NCI-H1105 treated with DMSO at 0.1 percent for 48 hours (cell line): ENCODE measurements at regions not wholly inside any gene's neighbourhood (a gene's known extent, or its start where the extent isn't known, plus 50 kb on each side); places are given as distances from the start of the nearest gene placed in this dataset.

ENCODE experiments used
- DNase-seq: peaks from one replicate; lab custom pipeline; 2025; lab: John Stamatoyannopoulos, UW

DNA sequence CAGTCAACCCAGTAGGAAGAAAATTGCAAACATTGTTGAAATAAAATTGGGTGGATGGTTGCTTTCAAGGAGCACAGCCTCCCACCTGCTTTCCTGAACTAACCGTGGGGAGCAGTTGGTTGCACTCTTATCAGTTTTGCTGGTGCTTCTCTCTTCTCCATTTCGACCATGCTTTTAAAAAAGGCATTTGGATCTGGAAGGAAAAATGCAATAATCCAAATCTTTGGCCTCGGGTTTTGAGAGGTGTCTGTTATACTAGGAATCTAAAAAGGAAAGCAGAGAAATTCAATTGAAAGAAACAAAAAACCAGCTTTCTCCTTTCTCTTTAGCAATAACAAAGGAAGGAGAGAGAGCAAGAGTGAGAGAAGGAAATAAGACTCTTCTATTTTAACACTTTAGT, 113.6 kb upstream of the ARGLU1 start:
- DNase-seq, result no peak

GRCh38 chr13:106680796-106681472, 113.0 kb upstream of the ARGLU1 start:
- no peak for DNase-seq

DNA sequence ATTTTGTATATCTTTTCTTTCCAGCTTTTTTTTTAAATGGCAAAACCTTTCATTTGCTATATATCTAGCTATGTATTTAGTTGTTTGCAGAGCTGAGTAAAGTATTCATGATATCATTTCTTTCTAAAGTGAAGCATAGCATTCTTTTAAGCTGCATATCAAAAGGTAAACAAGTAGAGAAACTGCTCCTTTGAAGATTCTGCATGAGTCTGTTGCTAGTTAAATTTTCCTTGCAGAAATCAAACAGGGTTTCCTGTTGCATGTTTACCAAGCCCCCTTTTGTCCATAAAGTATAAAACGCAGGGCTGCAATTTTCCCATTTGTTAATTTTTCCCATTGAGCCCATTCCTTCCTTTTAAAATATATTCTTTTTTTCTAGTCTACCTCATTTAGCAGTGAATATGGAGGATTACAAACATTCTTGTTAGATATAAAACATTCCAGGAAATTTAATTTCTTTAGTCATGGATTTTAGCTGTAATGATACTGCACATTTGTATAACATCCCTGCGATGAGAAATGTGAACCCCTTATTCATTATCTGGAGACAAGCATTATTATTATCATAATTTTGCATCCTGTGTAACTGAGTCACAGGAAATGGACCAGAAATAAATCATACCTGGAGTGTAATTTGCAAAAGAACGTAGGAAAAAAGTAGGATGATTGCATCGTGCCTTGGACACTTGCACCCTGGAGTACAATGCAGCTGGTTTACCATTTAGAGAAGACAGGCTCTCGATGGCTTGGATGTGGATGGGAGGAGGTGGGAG, 110.9 kb upstream of the ARGLU1 start:
- DNase-seq, result no peak

- DNase-seq, result no peak
Measured at GRCh38 chr13:106675311-106675710, 107.4 kb upstream of the ARGLU1 start.

- no peak for DNase-seq
Measured at GRCh38 chr13:106660746-106661625, 93.0 kb upstream of the ARGLU1 start.

GRCh38 chr13:106657104-106657503, 89.2 kb upstream of the ARGLU1 start:
- no peak for DNase-seq

DNA sequence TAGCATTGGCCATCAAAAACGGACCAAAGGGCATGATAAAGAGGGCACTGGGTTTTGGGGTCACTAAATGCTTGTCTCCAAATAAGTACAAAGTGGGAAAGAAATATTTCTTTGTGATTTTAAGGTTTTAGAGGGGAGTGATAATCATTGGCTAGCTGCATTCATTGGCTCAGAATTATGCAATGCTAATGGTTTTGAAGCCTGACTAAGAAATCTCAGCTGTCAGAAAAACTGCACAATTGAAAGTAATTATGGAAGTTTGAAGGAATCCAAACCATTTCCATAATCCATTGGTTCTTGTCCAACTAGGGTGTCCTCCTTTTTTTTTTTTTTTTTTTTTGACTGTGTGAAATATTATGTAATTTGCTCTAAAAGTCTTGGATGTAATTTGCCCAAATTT, 88.2 kb upstream of the ARGLU1 start:
- DNase-seq, result no peak

GRCh38 chr13:106651442-106651841, 83.5 kb upstream of the ARGLU1 start:
- DNase-seq, result no peak

DNA sequence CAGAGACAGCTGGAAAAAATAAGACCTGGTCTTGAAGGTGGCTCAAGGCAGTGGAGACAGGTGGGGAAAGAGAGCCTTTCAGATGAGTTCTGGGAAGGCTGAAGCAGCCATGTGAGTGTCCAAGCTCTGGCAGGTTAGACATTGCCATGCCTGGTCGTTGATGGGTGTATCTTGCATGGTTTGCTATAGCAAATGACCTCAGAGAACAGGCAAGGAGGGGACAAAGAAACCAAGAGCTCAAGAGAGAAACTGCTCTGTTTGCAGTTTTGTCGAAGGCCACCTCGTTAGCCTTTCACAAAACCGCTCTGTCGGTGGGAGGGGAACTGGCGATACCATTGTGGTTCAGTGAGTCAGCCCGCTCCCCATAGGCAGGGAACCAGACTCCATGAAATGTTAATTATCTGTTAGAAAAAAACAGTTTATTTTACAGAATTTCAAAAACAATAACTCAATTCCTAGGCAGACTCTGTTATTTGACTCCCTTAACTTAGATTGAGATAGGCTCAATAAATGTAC, 82.8 kb upstream of the ARGLU1 start:
- DNase-seq, result no peak

- DNase-seq, result no peak
Measured at GRCh38 chr13:106649495-106649894, 81.6 kb upstream of the ARGLU1 start.

- no peak for DNase-seq
Measured at GRCh38 chr13:106640515-106640914, 72.6 kb upstream of the ARGLU1 start.

DNA sequence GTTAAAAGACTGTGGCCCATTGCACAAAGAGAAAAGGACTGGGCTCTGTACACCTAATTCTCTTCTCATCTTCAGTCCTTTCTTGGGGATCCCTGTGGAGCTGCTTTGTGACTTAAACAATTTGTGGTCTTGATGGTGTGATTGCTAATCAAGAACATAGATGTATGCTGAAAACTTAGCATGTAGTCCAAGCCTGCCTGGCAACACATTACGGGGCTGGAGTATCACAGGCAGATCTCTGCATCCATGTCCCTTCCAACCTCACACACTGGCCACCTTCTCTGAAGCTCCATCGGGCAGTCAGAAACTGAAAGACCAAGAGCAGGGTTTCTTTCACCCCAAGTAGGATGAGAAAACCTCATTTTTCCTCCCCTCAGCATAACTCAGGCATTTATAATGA, 69.6 kb upstream of the ARGLU1 start:
- DNase-seq, result no peak

GRCh38 chr13:106636492-106636891, 68.6 kb upstream of the ARGLU1 start:
- no peak for DNase-seq

GRCh38 chr13:106635616-106636015, 67.7 kb upstream of the ARGLU1 start:
- no peak for DNase-seq

GRCh38 chr13:106633321-106633720, 65.4 kb upstream of the ARGLU1 start:
- DNase-seq, result no peak

- no peak for DNase-seq
Measured at GRCh38 chr13:106630650-106631049, 62.7 kb upstream of the ARGLU1 start.

DNA sequence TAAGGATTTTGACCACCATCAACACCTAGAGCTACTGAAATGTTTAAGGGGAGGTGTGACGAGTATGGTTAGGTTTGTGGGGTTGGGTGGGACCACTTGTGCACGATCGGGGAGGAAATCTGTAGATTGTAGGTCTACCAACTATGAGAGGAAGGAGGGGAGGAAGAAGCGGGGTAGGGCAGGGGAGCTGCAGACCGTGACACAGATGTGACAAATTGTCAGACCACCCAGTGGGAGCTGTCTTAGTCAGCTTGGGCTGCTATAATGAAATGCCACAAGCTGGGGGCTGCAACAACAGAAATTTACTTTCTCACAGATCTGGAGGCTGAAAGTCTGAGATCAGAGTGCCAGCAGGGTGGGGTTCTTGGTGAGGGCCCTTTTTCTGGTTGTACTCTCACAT, 62.2 kb upstream of the ARGLU1 start:
- DNase-seq, result no peak

DNA sequence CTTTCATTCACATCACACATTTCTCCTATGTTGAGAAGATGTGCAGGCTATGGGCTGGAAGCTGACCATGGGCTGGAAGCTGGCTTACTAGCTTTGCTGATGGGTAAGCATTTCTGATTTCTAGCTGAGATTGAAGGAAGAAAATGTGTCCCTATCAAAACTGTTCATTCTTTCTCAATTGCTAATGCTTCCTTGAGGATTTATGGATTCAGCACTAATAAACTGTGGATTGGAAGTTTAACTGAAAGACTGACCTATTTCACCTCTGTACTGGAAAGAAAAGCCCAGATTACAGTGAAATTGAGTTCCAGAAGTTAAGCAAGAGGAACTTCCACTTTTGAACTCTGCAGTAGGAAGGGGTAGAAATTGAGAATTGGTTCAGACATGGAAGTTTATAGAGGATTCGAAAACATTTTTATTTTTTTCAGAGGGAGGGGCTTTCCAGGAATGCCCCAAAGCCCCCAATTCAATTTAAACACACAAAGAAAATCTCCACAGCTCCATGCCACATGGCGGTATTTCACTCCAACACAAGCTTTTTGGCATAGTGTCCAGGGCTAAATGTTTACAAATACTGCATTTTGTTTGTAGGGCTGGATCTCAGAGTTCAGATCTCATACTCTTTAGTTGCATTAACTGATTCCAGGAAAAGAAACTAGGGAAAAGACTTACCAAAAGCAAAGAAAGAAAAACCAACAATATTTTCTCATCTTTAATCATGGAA, 61.2 kb upstream of the ARGLU1 start:
- no peak for DNase-seq

GRCh38 chr13:106626473-106626872, 58.5 kb upstream of the ARGLU1 start:
- no peak for DNase-seq

GRCh38 chr13:106625578-106625977, 57.6 kb upstream of the ARGLU1 start:
- DNase-seq, result no peak

GRCh38 chr13:106623799-106624460, 56.0 kb upstream of the ARGLU1 start:
- no peak for DNase-seq
